Jurkat, Clone E6-1 (cell line): ENCODE measurements at regions not wholly inside any gene's neighbourhood (a gene's known extent, or its start where the extent isn't known, plus 50 kb on each side); places are given as distances from the start of the nearest gene placed in this dataset.
"Not testable (repeated sequence)": the region's sequence is repeated elsewhere in the genome, so short reads cannot be mapped to it uniquely, and the experiment has no call there.

Experiments
- DNase-seq: peaks from one replicate; pipeline ENCODE4 v3.0.0-alpha.2; 2011; ENCODE audit warnings: low read depth, low spot score
- H3K4me3 ChIP-seq: 2 replicates; pipeline ENCODE4 v1.5.1; 2011; ENCODE audit warnings: mild to moderate bottlenecking, low read length, control low read depth, moderate library complexity

DNA sequence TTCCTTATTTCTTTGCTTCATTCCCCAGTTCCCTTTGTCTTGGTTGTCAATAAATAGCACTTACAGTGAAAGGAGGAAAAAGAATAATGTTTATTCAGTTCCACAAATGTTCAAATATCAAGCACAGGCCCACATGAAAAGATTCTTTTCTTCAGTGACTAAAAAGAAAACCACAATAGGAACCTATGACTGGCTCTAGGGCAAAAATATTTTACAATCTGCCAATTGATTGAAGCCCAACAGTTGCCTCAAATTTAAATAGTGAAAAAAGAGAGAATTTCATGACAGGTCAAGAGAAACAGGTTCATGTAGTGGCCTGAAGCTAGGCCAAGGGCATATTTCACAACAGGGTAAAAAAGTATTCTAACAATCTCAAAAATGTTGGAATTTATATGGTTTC, 553.8 kb downstream of the CENPC start:
- H3K4me3 ChIP-seq, result no peak overlapping the region
- DNase-seq, result no peak

DNA sequence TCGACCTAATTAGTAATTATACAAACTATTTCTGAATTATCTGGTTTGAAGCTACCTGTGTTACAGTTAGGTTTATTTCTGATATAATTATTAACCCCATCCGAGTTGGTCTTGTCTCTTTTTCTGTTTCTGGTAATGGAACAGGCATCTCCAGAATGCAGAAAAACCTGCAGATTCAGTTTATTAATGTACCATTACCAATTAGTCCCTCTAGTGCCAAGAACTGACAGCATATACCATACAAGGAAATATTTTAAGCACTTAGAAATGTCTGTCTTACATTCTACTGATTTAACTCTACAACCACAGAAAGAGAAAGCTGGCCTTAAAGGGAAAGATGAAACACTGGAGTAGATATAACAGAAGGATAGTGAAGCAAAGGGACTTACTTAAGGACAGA, 570.6 kb downstream of the CENPC start:
- no peak for DNase-seq
- no peak overlapping the region for H3K4me3 ChIP-seq

DNA sequence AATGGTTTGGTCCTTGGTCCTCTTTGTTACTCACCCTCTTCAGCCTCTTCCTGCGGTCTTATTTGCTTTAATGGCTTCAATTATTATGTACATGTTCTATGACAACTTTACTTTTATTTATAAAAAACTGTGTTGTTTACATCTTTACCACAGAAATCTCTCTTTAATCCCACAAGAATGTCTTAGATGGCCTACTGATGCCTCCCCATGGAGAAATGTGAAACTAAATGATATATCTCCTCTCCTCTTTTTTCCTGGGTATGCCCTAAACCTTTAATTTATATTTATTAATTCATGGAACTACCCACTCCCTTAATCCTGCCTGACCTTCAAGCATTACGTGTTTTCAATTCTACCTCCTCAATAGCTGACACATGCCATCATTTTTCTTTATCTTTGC, 573.2 kb downstream of the CENPC start:
- H3K4me3 ChIP-seq, result no peak overlapping the region
- DNase-seq, result no peak

DNA sequence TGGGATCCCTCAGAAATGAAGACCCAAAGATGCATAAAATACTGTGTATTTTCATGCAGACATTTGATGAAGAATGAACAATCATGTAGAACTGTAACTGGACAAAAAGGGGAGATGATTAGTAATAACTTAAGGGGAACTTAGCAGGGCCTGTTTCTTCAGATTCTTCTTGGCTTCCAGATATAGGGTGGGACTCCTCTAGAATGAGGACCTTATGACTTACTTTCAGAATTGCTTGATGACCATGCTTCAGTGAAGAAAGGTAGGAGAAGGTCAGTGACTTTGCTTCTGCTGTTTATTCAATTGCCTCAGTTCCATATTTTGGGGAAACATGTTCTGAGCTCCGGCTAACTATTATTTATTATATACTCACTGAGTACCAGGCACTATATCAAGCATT, 580.8 kb downstream of the CENPC start:
- H3K4me3 ChIP-seq, result no peak overlapping the region
- no peak for DNase-seq

DNA sequence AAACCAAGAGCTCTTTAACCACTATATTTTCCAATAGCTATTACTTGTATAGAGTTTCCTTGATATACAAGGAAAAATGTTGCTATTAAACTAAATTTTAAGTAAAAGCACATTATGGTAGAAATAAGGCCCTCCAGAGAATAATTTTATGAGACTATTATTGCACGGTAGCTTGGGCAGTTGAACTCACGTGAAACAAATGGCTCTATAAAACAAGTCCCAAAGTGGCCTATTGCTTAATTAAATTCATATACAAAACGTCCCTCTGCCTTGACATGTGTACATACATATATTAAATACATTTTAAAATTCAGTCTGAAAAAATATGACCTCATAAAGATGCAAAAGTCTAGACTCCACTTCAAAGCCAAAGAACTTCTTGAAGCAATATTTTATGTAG, 582.2 kb downstream of the CENPC start:
- no peak for DNase-seq
- H3K4me3 ChIP-seq, result no peak overlapping the region

DNA sequence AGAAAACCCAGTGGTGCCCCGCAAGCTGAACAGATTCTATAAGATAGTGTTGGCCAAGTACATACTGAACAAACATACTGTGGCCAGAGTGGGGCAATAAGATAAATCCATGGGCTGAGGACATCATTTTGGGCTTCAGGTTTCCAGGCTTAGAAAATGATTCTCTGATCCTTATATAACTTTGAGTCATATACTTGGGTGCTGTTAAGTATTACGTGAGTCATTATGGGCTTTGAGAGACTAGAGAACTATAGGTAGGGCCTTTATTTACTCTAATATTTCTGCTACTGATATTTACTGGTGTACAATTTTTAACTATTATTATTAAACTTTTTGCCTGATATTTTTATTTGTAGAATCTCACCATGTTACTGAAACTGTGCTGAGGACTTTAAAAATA, 586.1 kb downstream of the CENPC start:
- no peak overlapping the region for H3K4me3 ChIP-seq
- DNase-seq, result no peak

DNA sequence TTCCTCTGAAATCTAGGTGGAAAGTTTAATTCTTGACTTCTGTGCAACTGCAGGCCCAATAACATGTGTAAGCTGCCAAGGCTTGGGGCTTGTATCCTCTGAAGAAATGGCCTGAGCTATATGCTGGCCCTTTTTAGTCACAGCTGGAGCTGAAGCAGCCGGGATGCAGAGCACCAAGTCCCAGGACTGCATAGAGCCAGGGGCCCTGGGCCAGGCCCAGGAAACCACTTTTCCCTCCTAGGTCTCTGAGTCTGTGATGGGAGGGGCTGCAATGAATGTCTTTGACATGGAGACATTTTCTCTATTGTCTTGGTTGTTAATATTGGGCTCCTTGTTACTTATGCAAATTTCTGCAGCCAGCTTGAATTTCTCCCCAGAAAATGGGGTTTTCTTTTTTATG, 588.5 kb downstream of the CENPC start:
- H3K4me3 ChIP-seq, result no peak overlapping the region
- no peak for DNase-seq

DNA sequence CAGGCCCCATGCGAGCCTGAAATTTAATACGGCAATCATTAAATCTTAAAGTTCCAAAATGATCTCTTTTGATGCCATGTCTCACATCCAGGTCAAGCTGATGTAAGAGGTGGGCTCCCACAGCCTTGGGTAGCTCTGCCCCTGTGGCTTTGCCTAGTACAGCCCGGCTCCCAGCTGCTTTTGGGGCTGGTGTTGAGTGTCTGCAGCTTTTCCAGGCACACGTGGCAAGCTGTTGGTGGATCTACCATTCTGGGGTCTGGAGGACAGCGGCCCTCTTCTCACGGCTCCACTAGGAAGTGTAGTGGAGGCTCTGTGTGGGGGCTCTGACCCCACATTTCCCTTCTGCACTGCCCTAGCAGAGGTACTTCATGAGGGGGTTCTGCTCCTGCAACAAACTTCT, 588.9 kb downstream of the CENPC start:
- no peak for DNase-seq

DNA sequence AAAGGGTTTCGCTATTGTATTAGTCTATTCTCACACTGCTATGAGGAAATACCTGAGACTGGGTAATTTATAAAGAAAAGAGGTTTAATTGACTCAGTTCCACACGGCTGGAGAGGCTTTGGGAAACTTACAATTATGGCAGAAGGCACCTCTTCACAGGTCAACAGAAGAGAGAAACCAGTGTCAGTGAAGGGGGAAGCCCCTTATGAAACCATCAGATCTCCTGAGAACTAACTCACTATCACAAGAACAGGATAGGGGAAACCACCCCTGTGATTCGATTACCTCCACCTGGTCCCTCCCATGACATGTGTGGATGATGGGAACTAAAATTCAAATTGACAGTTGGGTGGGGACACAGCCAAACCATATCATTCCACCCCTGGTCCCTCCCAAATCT, 589.5 kb downstream of the CENPC start:
- no peak overlapping the region for H3K4me3 ChIP-seq
- no peak for DNase-seq

More for the DNA sequence above, 588.9 kb downstream of the CENPC start:
- no peak overlapping the region for H3K4me3 ChIP-seq

DNA sequence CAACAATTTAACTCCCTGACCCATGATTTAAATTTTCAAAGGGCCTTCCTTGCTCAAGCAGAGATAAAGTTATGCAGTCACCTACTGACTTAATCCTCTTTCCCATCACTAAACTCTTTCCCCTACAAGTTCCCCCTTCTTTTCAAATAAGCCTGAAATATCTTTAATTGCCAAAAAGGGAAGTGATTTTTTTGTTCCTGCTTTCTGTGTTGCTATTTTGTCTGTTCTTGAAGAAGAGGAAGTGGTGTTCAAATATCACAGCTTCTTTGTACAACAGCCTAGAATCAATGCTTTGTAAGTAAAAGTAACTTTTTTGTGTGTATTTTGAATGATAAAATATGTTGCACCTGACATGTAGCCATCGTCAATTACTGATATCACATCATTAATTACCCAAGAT, 595.9 kb downstream of the CENPC start:
- no peak overlapping the region for H3K4me3 ChIP-seq
- no peak for DNase-seq

DNA sequence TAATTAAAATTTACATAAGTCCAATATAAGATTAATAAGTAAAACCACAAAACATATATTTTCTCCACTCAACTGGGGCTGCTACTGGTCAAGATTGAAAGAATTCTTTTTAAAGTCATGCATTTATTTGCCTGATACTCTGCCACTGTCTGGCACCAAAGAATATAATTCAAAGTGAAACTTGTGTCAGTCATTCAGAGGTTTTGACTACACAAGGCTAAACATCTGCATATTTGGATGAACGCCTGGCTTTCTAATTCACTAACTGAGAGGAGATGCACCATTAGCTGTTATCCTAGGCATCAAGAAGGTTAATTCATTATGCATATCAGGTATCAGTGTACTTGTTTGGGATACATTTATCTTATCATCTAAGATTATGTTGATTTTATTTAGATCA, 598.5 kb downstream of the CENPC start:
- no peak overlapping the region for H3K4me3 ChIP-seq
- DNase-seq, result no peak

DNA sequence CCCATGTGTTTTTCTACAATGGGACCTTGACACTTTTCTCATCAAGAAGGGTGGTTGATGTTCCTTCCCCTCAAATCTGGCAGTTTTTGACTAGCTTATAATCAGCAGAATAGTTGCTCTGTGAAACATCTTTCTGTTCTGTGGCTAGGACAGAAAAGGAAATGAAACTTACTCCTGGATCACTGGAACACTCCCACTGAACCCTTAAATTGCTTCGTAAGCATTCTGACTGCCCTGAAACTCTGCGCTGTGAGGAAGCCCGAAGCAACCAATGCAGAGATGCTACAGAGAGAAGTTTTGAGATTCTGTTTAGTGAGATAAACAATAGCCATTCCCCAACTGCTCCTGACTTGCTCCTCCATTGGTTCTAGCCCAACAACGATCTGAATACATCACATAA, 602.2 kb downstream of the CENPC start:
- no peak for DNase-seq
- no peak overlapping the region for H3K4me3 ChIP-seq

DNA sequence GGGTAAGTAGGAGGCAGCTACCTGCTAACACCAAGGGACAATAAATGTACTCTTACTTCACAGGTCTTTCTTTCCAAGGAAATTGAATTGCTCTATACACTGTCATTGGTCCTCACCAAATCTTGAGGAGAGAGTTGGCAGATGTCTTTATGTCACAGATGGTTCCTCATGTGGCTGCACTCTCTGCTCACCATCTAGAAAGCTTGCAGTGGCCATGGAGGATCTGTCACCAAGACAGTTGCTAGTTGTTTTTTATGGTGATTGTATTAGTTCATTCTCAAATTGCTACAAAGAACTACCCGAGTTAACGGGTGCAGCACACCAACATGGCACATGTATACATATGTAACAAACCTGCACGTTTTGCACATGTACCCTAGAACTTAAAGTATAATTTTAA, 613.3 kb downstream of the CENPC start:
- DNase-seq, H3K4me3 ChIP-seq: not testable (repeated sequence)

DNA sequence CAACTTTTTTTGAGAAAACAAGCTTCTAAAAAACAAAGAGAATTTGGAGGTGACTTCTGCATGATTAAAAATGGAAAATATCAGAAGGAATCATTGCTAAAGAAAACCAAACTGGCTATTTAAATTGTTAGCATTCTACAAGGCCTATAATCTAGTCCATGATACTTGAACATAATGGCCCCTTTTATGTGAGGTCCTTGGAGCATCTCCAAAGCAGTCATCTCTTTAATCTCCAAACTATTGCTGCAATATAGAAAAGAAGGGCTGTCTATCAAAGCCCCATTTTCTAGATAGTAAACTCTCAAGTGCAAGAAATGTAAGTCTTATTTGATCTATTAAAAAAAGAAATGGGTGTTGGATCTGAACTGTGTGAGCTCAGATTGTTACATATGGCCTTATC, 615.1 kb downstream of the CENPC start:
- no peak for DNase-seq
- H3K4me3 ChIP-seq, result no peak overlapping the region

DNA sequence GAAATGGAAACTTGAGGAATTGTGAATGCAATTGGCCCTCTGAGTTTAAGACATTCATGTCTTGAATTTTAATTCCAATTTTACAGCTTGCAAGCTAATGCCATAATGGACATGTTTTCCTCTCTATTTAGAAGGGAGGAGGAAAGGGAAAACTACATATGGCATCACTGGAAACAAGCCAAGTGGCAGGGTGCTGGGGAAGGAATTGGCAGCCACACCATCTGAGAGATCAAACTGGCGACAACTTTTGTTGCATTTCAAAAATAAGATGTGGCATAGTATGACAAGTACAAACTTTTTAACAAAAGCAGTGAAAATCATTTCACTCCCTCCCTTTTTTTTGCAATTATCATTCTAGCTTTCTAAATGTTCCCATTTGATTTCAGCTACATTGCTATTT, 615.6 kb downstream of the CENPC start:
- DNase-seq, result no peak
- no peak overlapping the region for H3K4me3 ChIP-seq

DNA sequence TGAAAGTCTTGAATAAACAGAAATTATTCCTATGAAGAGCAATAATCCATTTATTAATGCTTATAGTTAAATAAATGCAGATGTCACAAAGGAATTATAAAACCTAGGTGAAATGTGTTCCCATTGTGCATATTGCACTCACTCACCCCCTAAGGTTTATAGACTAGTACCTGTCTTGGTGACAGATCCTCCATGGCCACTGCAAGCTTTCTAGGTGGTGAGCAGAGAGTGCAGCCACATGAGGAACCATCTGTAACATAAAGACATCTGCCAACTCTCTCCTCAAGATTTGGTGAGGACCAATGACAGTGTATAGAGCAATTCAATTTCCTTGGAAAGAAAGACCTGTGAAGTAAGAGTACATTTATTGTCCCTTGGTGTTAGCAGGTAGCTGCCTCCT, 616.4 kb downstream of the CENPC start:
- not testable (repeated sequence) for H3K4me3 ChIP-seq

DNA sequence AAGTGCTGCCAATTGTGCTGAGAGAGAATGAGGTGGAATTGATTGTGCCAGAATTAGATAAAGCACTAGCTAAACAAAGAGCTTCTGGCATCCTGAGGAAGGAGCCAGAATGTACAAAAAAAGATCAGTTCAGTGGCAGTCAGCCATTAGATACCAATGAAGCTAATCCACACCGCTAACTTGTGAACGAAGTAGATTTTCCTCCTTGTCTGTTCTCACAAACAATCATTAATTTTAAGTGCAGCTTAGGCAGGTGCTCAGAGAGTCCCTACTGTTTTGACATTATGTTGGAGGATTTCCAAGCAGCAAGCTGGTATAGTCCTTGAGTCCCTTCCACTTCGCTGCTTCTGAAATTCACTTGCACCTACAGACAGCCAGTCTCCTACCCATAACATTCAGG, 617.4 kb downstream of the CENPC start:
- DNase-seq, result no peak
- no peak overlapping the region for H3K4me3 ChIP-seq

More for the DNA sequence above, 616.4 kb downstream of the CENPC start:
- DNase-seq, result not testable (repeated sequence)

DNA sequence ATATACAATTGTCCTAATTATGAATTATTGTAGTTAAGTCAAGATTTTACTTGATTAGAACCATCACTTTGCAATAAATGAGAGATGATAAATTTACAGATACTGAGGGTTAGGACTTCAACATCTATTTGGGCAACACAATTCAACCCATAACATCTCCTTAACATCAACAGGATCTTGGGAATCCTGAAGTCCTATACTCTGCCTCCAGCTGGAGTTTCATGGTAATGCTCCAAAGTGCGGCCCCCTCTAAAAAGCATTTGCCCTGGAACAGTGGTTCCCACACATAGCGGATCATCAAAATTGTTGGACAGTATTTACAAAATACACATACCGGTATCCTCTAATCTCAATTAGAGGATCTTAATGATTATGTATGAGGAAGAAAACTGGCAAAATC, 618.6 kb downstream of the CENPC start:
- no peak overlapping the region for H3K4me3 ChIP-seq
- DNase-seq, result no peak

DNA sequence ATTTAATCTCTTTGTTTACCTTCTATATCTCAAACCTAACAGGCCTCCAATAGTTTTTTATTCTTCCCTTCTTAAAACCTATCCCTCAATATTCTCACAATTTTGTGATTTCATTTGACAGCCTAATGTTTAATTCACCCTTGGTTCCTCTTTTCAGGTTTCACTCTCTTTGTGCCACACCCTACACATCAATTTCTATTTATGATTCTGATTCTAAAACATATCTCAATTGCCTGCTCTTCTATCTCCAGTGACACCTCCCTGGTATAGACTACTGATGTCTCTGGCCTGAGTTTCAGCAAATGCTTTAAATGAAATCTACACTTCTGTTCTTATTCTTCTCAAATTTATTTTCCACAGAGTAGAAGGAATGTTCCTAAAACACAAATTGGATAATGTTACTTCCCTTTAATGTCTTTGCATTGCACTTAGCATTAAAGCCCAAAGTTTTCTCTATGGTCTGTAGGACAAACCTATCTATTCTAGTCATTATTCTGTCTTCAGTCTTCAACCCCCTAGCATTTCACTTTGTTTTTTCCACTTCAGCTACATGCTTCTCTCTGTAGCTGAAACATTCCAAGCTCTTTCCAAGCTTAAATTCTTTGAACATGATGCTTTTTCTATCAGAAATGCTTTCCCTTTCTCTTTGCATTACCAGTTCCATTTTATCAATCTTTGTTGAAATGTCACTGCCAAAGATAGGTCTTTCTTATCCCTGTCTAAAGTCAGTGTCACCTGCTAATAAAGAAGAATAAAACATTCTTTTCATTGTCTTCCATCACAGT, 622.0 kb downstream of the CENPC start:
- DNase-seq, result no peak
- no peak overlapping the region for H3K4me3 ChIP-seq

DNA sequence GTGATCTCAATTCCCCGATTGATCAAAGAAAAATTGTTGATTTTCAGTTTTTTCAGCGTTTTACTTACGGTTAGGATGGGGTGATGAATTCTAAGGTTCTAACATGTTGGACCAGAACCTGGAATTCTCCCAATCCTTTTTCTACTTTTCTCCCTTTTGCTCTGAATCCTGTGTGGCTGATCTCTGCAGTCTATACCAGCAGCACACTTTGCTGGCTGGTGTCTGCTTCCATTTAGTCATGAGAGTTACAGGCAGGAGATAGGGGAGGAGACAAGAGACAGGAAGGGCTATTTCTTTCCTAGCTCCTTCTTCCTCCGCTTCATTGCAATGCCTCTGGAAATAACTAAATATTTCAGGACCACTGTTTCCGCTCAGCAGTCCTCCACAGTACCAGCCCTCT, 623.9 kb downstream of the CENPC start:
- no peak for DNase-seq
- no peak overlapping the region for H3K4me3 ChIP-seq

DNA sequence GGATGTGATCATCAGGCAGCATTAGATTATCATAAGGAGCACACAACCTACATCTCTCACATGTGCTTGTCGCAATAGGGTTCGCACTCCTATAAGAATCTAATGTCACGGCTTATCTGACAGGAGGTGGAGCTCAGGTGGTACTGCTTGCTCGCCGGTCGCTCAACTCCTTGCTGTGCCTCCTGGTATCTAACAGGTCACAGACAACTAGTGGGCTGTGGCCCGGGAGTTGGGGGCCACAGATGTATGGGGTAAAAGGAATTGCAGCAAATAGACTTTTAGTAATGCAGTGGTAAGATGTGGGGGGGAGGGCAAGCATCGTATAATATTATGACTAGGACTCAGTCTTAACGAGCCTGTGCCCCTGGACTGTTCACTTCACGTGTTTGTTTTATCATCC, 624.8 kb downstream of the CENPC start:
- H3K4me3 ChIP-seq, result no peak overlapping the region
- no peak for DNase-seq
